Non-pigmented ciliary epithelial cell (primary cell): ENCODE measurements at regions not wholly inside any gene's neighbourhood (a gene's known extent, or its start where the extent isn't known, plus 50 kb on each side); places are given as distances from the start of the nearest gene placed in this dataset.

Experiments
- DNase-seq: peaks from one replicate; pipeline ENCODE4 v3.0.0-alpha.2; 2010; ENCODE audit warnings: low read depth

DNA sequence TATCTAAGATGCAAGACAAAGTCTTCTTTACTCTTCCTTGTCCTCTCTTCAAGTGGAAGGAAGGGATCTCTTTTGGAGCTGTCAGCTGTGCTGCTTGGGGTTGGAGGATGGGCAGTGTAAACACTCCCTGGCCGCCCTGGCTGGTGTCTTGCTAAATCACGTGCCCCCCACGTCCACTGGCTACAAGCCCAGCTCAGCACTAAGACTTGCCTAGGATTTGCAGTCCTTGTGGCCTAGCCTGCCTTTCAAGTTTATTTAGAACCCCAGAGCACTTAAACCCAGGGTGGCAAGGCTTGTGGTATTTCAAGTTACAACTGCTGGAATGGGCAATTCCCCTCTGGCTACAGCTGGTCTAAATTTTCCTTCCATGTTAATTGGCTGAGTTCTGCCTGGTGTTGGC, 272.4 kb upstream of the MYO3A start:
- no peak for DNase-seq

DNA sequence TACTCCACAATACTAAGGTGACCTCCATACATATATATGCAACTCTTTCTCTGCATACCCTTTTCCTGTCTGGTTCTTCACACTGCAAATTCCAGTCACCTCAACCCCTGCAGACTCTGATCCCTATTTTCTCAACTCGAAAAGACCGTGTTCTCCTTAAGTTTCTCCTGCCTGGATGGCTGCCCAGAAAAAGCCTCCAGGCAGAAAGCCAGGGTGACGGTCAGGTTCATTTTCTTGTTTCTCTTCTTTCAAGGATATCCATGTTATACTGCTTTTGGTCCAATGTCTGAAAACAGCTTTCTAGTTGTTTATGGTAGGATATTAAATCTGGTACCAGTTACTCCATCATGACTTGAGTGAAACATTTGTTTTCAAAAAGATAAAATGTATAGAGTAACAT, 267.8 kb upstream of the MYO3A start:
- no peak for DNase-seq

DNA sequence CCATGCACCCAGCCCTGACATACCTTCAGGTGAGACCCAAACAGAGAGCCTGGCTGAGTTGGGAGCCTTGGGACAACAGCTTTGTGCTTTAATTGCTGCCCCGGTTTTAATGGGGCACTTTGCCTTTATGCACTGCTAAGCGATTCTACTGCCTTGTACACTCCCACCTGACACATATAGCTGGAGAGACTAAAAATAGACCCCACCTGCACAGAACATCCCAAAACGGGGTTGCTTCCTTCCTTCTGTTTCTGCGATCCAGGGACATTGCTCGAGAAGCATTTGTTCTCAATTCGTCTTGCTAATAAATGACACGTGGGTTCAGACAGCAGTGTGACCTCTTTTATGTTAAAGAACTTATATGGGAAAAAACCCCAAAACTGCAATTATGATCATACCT, 258.8 kb upstream of the MYO3A start:
- DNase-seq, result no peak

DNA sequence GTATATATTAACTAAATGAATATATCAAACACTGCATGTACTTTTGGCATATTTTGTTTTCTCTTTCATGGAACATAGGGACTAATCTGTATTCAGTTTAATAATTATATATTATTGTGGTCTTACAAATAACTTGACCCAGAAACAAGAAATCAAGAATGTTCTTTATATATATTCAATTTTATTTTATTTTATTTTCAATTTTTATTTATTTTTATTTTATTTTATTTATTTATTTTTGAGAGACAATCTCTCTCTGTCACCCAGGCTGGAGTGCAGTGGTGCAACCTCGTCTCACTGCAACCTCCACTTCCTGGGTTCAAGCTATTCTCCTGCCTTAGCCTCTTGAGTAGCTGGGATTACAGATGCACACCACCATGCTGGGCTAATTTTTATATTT, 258.4 kb upstream of the MYO3A start:
- no peak for DNase-seq

DNA sequence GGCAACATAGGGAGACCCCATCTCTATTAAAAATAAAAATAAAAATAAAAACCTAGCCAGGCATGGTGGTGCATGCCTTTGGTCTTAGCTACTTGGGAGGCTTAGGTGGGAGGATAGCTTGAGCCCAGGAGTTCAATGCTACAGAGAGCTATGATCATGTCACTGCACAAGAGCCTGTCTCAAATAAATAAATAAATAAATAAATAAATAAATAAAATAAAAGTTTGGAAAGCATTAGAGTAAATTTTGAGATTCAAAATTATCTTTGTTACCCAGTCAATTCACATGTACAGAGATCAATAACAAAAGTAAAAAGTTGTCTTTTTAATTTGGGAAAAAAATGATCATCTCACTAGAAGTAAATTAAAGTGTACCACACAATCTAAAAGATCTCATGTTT, 255.8 kb upstream of the MYO3A start:
- no peak for DNase-seq

DNA sequence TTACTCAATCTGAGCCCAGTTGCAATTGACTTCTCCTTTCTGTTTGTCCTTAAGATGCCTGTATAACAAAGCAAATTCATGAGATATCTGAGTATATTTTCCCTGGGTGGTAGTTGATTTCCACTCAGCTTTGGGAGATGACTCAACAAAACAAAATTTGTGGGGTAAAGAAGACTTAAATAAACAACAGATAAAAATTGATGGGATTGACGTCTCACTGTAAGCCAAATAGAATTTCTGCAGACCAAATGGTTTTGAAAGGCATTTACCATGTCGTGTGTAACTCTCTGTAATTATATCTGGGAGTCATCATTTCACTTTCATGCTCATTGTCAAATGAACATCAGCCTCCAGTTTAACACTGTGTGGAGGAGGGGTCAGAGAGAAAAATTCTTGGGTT, 255.4 kb upstream of the MYO3A start:
- no peak for DNase-seq

DNA sequence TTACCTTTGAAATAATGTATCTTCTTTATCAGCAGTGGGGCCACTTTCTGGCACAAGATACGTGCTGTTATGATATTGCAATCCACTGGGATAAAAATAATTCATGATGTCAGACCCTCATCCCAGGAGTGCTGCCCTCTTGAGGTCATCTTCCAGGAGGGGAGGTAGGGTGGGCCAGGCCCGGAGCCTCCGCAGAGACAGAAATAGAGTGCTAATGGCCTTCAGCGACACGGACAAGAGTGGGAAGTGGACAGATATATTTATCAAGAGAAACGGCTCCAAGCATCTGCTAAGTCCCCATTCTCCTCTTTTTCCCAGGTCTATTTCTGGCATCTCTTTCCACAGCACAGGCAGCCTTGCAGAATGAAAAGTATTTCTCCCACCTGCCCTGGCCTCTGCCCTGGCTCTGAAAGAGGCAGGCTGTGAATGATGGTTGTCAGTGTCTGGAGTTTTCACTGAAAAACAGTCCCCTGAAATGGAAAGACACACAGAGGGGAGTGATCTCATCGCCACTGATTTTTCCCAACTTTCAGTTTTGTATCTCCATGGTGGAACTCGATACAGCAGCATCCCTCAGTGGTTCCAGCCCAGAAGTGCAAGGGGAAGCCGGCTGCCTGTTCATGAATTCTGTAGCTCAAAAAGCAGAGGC, 251.7 kb upstream of the MYO3A start:
- DNase-seq, result peak; percentile 13

DNA sequence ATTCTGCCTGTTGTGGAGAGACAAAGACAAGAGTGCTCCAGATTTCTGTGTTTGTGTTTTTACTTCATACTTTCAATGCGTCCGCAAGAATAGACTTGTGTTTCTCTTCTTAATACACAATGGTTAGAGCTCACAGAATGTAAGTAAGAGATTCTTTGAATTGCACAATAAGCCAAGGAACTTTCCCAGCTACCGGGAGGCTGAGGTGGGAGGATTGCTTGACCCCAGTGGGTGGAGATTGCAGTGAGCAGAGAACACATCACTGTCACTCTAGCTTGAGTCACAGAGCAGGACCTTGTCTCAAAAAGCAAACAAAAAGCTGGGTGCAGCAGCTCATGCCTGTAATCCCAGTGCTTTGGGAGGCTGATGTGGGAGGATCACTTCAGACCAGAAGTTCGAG, 250.7 kb upstream of the MYO3A start:
- no peak for DNase-seq

DNA sequence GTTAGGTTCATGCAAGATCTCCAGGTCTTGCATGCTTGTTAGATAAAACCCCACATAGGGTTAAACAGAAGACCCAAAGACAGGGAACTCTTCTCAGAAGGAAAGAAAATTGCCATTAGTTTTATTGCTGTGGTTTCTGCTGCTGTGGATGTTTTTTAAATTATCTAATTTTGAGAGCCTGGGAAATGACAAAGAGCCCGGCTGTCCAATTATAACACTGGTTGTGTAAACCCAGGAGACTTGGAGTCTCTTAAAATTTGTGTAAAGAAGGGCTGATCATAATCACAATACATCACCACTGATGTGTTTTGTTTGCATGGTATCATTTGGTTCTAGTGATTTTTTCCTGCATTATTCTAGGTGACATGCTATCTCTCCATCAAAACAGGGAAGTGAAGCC, 246.5 kb upstream of the MYO3A start:
- DNase-seq, result no peak

DNA sequence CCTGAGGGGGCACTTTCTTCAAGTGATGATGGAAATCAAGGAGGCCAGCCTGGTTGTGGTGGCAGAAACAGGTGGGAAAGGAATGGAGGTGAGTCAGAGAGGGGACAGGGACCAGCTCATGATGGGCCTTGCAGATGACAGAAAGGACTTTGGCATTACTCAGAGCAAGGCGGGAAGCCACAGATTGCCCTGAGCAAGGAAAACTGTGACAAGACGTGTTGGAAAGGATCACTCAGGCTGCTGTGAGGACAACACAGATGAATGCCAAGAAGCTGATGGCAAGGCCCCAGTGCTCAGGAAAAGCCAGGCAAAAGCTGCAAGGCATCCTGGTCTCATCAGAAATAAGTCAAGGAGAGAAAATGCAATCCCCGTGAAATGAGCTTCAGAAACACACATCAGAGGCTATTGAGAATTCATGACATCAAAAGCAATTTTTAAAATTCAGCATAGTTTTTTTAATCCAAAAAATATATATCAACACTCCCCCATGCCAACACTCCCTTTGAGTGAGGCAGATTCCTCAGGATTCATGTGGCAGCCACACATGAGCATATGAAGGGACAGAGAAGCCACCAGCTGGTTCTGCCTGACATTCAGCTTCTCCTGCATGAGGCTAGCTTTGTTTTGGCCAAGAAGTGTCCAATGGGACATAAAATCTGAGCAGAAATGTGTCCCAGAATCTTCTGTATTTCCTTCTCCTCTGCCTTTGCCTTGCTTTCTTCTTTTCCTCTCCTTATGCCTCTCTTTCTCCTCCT, 244.5 kb upstream of the MYO3A start:
- no peak for DNase-seq

DNA sequence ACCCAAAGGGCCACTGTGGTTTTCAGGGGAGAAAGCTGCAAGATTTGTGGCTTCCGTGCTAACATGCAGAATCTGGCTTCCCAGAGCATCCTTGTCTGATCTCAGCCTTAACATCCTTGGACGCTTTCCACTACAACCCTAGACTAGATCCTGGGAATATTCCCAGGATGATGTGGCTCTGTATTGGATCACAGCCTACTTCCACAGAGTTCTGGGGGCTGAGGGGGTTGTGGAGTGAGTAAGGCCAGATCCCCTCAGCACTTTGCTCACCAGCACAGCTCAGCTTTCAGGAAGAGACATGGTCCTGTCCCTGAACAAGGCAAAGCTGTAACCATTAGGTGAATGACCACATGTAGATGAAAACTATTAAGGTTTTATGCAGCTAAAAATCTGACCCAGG, 241.3 kb upstream of the MYO3A start:
- no peak for DNase-seq

DNA sequence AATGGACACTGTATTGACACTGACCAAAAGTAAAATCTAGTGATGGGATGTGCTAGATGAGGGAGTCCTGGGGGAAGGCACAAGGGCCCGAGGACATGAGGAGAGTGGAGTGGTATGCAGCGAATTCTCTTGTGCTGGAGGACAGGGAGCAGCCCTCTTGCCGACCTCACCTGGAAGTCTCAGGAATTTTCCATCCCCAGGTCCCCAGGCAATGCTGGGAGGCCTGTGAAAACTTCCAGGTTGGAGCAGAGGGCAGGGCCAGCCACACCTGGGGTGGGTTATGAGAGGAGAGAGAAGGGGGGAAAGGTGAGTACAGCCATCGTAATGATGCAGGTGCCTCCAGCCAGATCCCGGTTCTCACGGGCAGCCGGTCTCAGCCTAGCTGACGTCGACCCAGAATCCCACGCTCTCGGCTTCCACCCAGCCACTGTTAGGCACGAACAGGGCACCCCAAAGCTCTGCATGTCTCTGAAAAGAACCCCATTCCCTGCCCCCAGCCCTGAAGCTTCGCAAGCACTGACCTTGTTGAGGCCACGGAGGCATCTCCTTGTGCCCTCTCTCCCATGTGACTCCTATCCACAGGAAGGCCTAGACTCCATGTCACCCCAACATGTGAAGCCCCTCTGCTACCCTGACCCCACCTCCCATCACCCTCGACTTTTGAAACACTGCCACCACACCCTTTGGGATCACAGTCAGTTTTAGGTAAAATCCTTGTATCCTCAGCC, 239.7 kb upstream of the MYO3A start:
- no peak for DNase-seq

DNA sequence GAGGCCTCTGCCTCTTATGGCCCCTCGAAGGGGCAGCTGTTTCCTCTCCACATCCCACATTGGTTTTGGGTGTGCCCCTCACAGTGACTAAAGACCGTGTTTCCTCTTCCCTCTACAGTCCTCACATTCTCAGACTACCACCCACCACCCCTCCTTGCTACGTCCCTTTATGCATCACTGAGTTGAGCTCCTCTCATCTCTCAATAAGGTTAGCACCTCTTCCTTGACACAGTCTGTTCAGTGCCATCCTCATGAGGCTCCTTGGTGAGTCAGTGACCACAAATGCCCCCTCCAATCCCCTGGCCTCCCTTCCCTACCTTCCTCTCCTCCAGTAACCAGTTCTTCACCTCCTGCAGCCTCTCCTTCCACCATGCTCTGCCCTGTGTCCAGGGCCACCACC, 239.1 kb upstream of the MYO3A start:
- DNase-seq, result no peak

DNA sequence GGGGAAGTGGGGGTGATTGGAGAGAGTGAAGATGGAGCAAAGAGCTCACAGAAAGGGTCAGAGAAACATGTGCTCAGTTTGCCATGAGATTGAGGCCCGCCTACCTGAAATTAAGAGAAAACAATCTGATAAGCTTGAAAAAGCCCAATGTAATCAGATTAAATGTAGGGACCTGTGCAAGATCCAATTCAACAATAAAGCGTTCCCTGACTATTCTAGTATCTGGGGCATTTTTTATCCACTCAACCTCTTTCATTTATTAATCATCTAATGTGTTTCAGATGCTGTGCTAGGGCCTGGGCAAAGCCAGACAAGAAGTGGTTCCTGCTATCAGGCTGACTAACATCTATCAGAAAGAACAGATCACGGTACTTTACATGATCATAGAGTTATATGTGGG, 238.4 kb upstream of the MYO3A start:
- no peak for DNase-seq

DNA sequence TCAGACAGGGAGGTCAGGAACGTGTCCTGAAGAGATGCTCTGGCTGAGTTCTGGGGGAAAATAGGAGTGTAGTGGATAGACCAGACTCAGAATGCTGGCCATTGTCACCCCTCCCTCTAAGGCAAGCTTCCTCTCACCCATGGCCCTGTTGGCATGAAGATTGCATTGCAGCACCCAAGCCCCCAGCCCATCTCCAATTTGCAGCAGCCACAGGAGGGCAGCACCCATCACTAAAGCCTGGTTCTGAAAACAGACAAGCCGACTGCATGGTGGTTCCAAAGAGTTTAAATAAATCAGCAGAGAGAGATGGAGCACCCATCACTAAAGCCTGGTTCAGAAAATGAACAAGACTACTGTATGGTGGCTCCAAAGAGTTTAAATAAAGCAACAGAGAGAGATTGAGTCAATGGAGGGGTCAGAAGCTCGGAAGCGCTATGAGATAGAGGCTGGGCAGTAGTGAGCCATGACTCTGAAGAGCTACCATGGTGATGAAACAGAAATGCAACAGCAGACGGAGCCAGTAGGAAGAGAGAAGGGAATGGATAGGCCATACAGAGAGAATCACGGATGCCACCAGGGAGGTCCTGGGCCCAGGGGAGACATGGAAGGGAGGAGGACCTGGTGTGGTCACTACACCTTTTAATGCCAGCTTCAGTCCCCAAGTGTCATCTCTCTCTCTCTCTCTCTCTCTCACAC, 237.9 kb upstream of the MYO3A start:
- DNase-seq, result no peak

DNA sequence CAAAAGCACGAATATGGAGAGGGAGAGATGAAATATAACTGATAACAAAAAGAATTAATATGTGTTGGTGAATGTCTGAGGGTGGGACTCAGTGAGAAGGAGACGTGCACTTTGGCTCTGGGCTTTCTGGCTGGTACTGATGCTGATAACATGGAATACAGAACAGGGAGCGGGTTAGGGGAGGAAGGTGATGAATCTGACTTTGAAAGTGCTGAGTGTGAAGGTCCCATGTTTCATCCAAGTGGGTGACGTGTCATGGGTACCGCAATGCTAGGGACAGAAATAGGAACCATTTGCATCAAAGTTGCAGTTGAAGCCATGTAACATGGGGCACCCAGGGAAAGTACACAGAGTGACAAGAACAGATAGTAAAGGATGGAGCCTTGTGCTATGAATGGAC, 236.6 kb upstream of the MYO3A start:
- DNase-seq, result no peak

DNA sequence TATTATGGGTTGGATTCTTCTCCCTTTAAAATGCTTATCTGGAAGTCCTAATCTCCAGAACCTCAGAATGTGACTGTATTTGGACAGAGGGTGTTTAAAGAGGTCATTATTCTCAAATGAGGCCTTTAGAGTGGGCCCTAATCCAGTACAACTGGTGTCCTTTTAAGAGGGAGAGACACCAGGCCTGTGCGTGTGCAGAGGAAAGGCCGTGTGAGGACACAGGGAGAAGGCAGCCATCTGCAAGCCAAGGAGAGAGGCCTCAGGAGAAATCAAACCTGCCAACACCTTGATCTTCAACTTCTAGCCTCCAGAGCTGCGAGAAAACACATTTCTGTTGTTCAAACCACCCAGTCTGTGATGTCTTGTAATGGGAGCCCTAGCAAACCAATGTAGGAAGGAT, 235.4 kb upstream of the MYO3A start:
- DNase-seq, result no peak

DNA sequence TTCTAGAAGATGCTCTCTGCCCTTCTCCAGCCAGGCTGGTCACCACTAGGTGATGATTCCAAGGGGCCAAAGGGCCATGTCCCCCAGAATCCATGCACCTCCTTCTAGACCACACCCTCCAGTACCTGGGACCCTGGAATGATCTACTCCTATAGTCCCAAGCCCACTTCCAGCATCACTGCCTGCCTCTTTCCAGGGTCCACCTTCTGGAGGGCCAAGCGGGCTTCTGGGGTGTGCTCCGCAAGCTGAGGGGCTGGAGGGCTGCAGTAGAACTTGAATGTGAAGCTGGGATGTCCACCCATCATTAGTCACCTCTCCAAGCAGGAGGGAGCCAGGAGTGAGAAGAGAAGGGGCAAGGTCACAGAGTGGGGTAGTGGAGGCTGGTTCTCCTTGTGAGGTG, 234.4 kb upstream of the MYO3A start:
- DNase-seq, result no peak

DNA sequence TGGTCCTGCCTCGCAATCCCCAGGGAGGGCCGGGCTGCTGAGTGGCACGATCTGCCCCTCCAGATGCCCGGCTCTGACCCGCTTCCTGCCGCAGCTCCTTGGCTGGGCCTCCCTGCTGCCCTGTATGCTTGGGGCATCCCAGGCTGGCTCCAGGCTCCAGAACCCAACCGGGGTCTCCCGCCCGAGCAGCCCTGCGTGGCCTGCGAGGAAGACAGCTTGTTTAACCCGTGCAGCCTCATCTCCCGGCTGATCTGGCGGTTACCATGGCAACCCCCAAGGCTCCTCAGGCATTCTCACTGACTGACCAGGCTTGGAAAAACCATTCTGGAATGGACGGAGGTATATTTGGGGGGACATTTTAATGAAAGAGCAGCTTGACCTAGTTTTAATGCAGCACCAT, 232.4 kb upstream of the MYO3A start:
- DNase-seq, result no peak

DNA sequence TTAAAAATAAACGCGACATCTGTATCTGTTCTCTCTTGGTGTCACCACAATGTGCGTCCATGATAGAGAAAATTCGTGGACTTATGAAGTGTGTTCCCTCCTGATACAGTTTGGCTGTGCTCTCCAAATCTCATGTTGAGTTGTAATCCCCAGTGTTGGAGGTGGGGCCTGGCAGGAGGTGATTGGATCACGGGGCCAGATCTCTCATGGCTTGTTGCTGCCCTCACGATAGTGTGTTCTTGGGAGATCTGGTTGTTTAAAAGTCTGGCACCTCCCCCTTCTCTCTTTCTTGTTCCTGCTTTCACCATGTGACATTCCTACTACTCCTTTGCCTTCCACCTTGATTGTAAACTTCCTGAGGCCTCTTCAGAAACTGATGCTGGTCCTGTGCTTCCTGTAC, 229.4 kb upstream of the MYO3A start:
- no peak for DNase-seq

DNA sequence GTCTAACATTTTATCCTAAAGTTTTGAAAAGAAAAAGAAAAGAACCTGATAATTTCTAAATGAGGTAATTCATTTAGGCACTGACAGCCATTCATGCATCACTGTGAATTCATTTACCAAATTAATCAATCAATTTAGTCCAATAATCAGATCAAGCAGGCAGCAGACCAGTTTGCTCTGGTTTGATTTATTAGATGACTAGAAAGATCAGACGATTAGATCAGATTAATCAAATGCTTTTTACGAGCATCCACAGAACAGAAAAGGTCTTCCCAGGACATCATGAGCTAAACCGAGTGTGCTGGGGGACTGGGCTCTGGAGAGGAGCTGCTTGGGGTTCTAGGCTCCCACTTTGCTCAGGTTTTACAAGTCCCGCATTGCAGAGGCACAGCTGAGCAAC, 226.5 kb upstream of the MYO3A start:
- DNase-seq, result no peak

DNA sequence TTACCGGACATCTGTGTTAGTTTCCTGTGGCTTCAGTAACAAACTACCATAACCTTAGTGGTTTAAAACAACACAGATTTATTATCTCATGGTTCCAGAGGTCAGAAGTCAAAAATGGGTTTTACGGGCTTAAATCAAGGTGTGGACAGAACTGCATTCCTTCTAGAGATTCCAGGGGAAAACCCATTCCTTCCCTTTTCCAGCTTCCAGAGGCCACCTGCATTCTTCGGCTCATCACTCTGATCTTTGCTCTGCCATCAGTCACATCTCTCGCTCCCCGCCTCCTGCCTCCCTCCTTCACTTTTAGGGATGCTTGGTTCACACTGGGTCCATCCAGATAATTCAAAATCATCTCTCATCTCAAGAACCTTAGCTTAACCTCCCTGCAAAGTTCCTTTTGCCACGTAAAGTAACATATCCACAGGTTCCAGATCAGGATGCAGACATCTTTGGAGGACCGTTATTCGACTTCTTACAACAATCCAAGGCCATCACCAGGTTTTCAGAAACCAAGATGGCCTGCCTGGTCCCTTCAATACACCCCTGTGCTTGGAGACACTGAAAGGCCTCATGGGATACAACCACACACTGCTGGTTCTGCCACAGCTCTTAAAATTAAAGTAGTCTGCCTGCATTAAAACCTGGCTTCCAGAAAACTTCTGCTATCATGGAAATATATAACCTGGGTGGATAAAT, 225.9 kb upstream of the MYO3A start:
- DNase-seq, result no peak
